Progenitor cell of endocrine pancreas (in vitro differentiated cells): ENCODE measurements at regions not wholly inside any gene's neighbourhood (a gene's known extent, or its start where the extent isn't known, plus 50 kb on each side); places are given as distances from the start of the nearest gene placed in this dataset.
A peak's percentile ranks its signal among the peaks of the same experiment; 100 is the strongest.

Source experiments
- DNase-seq: peaks from one replicate; pipeline ENCODE4 v3.0.0; 2021; ENCODE audit warnings: low spot score; ENCODE audit not compliant: unreplicated experiment
- H3K27ac Mint-ChIP-seq: 2 replicates; pipeline ENCODE4 v1.8.0; 2021; ENCODE audit warnings: mild to moderate bottlenecking, moderate library complexity, mixed read lengths
- H3K27me3 Mint-ChIP-seq: 2 replicates; pipeline ENCODE4 v1.8.0; 2021; ENCODE audit warnings: mixed read lengths
- H3K36me3 Mint-ChIP-seq: 2 replicates; pipeline ENCODE4 v1.8.0; 2022; ENCODE audit warnings: mixed read lengths; ENCODE audit not compliant: insufficient read depth
- H3K4me1 Mint-ChIP-seq: 2 replicates; pipeline ENCODE4 v1.8.0; 2021; ENCODE audit warnings: low read depth, mixed read lengths
- H3K4me3 Mint-ChIP-seq: 2 replicates; pipeline ENCODE4 v1.8.0; 2021; ENCODE audit warnings: low read depth, mild to moderate bottlenecking, moderate library complexity, mixed read lengths
- H3K9me3 Mint-ChIP-seq: 2 replicates; pipeline ENCODE4 v1.8.0; 2021; ENCODE audit warnings: low read depth, mixed read lengths
- TF ChIP-seq, protein P1 (sequence below): fragments of 200-600 bp; sonication (generic); IDR thresholded peaks from one replicate; pipeline ENCODE4 v1.5.0; 2021; ENCODE audit warnings: antibody characterized with exemption, mild to moderate bottlenecking; ENCODE audit not compliant: unreplicated experiment

DNA sequence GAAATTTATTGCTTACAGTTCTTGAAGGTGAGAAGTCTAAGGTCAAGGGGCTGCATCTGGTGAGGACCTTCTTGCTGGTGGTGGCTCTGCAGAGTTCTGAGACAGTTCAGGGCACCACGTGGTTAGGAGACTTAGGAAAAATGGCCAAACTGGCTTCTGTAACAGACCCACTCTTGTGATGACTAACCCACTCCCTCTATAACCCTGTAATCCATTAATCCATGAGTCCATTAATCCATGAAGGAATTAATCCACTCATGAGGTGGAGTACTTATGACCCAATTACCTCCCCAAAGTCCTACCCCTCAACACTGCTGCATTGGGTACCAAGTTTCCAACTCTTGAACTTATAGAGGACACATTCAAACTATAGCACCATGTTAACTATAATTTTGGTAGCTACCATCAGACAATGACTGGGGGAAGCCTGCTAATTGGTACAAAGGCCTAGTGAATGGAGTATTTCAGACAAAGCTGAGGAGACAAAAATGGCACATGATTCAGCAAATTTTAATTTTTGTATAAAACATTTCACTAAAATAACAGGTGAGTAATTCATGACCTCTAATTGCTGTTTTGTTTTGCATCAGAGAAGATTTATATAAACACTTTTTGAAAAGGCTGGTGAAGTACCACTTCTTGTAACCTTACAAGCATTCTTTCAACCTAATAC, 374.1 kb upstream of the TBL1XR1 start:
- H3K4me3 Mint-ChIP-seq = no peak overlapping the region
- no peak for DNase-seq
- peaks cover 5% of the 10 kb centered on the region for H3K27me3 Mint-ChIP-seq
- H3K4me1 Mint-ChIP-seq = peaks cover 4% of the 10 kb centered on the region
- H3K36me3 Mint-ChIP-seq = no peaks in the 10 kb centered on the region
- H3K27ac Mint-ChIP-seq = no peak overlapping the region
- TF ChIP-seq, protein P1, sequence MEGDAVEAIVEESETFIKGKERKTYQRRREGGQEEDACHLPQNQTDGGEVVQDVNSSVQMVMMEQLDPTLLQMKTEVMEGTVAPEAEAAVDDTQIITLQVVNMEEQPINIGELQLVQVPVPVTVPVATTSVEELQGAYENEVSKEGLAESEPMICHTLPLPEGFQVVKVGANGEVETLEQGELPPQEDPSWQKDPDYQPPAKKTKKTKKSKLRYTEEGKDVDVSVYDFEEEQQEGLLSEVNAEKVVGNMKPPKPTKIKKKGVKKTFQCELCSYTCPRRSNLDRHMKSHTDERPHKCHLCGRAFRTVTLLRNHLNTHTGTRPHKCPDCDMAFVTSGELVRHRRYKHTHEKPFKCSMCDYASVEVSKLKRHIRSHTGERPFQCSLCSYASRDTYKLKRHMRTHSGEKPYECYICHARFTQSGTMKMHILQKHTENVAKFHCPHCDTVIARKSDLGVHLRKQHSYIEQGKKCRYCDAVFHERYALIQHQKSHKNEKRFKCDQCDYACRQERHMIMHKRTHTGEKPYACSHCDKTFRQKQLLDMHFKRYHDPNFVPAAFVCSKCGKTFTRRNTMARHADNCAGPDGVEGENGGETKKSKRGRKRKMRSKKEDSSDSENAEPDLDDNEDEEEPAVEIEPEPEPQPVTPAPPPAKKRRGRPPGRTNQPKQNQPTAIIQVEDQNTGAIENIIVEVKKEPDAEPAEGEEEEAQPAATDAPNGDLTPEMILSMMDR = no peak
- no peaks in the 10 kb centered on the region for H3K9me3 Mint-ChIP-seq

DNA sequence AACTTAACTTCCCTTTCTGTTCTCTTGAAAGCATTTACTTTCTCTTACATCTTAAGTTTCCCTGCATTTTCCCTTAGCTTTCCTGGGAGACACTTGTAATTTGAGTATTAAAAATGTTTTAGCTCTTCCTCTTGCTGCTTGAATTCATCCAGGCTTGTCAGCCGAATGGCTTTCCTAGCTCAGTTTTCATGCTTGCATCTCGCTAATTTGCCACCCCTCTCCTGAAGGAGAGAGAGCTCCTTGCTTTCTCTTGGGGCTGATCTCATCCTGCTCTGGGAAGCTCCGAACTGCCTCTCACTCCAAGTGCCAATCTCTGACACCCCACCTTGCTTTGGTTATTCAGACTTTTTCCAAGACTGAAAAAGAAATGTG, 374.6 kb upstream of the TBL1XR1 start:
- Mint-ChIP-seq H3K27me3 (peaks cover 5% of the 10 kb centered on the region), H3K4me1 (peaks cover 4% of the 10 kb centered on the region), H3K36me3 (no peaks in the 10 kb centered on the region), H3K9me3 (no peaks in the 10 kb centered on the region), H3K27ac (no peak overlapping the region), H3K4me3 (no peak overlapping the region)
- no peak for DNase-seq
- TF ChIP-seq, protein P1 = no peak

DNA sequence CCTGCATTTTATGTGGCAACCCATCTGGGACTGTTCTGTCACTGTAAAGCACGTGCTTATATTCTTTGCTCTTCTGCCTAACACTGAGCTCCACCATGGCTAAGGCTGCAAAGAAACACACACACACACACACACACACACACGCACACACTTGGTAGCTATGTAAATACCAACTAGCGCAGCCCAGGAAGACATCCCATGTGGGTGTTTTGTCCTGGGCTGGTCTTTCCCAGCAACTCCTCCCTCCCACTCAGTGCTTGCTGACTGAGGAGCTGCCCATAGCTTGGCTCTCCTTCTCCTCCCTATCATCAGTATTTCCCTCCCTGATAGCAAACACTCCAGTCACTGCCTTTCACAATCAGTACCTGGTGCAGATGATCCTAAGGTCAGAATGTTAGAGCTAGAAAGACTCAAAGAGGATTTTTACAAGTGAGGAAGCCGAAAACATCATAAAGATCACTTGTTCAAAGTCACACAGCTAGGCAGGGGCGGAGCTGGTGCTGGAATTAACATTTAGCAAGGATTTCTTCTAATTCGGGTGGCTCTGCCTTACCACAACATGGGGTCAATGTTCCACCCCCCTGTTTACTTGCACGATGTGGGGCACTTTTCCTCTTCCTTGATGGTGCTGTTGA, 377.1 kb upstream of the TBL1XR1 start:
- Mint-ChIP-seq H3K27me3 (peaks cover 5% of the 10 kb centered on the region), H3K27ac (no peak overlapping the region), H3K9me3 (no peaks in the 10 kb centered on the region), H3K36me3 (no peaks in the 10 kb centered on the region), H3K4me1 (peaks cover 4% of the 10 kb centered on the region), H3K4me3 (no peak overlapping the region)
- TF ChIP-seq, protein P1 = no peak
- DNase-seq = peak; percentile 15

DNA sequence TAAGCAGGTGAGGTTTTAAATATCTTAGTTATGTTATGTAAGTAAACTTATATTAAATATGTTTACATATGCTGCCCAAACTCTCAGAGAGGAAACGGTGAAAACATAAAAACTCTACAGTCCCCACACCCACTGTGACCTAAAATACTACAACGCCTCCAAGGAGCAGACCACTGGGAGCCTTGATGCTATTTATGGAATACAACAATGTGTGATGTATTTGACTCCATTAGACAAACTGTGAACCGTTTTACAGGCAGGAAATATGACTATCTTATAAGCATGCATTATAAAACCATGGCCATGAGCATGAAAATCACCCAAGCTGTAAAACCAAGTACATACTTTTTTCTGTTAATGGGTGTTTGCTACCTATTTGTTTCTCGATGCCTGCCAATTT, 379.5 kb upstream of the TBL1XR1 start:
- Mint-ChIP-seq H3K4me3 (no peak overlapping the region), H3K4me1 (peaks cover 4% of the 10 kb centered on the region), H3K9me3 (no peaks in the 10 kb centered on the region), H3K36me3 (no peaks in the 10 kb centered on the region), H3K27ac (no peak overlapping the region), H3K27me3 (peaks cover 5% of the 10 kb centered on the region)
- no peak for DNase-seq
- TF ChIP-seq, protein P1 = no peak

DNA sequence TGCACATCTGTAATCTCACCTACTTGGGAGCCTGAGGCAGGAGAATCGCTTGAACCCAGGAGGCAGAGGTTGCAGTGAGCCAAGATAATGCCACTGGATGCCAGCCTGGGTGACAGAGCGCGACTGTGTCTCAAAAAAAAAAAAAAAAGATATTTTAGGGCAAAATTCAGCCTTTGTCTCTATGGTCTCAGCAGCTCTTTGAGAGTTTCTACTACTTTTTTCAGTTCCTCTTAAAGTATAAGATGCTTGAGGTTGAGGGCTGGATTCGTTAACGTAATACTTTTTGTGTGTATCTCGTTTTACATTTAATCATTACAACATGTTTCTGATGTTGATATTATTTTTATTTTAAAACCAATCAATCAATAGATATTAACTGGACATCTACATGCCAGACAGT, 381.2 kb upstream of the TBL1XR1 start:
- TF ChIP-seq, protein P1 = no peak
- no peaks in the 10 kb centered on the region for H3K9me3 Mint-ChIP-seq
- no peaks in the 10 kb centered on the region for H3K36me3 Mint-ChIP-seq
- H3K27me3 Mint-ChIP-seq = no peaks in the 10 kb centered on the region
- H3K4me1 Mint-ChIP-seq = peaks cover 4% of the 10 kb centered on the region
- DNase-seq = no peak
- no peak overlapping the region for H3K4me3 Mint-ChIP-seq
- H3K27ac Mint-ChIP-seq = no peak overlapping the region
